ENCODE measurements at regions not wholly inside any gene's neighbourhood (a gene's known extent, or its start where the extent isn't known, plus 50 kb on each side); places are given as distances from the start of the nearest gene placed in this dataset.

DNA sequence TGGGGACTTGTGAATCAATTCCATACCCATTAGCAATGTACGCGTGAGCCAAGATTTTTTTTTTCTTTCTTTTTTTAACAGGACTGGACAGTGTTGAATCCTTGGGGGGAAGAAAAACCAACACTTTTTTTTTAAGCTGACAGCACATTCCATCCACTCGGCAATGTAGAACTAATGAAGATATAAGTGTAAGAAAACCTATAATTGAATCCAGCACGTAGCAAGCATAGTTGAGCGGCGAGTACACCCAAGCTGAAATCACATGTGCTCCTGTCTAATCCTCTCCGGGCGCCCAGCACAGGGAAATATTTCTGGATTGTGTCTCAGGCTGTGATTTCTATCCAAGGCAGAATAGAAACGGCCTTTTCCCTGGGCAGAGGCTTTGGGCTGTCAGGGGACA lies 118.2 kb downstream of the BOD1 start:
- POLR2A ChIA-PET, result no interaction called here
- DNase-seq, result no peak
- no peaks in the 10 kb centered on the region for H3K79me2 ChIP-seq (ENCODE audit: insufficient read depth)
- H4K20me1 ChIP-seq (ENCODE audit: insufficient read depth), result no peaks in the 10 kb centered on the region
- no peaks in the 10 kb centered on the region for H3K27me3 ChIP-seq (ENCODE audit: insufficient read depth)
- H3K4me3 ChIP-seq (ENCODE audit: low read depth in 2 of 2, low read length in 1 of 2), result no peak overlapping the region
- no peak overlapping the region for H2AFZ ChIP-seq (ENCODE audit: low read depth)
- H3K9me2 ChIP-seq, result no peaks in the 10 kb centered on the region
- no peak for TF ChIP-seq NFIC (IDR thresholded peaks at IDR 0.05; ENCODE audit: borderline replicate concordance)
- TF ChIP-seq, protein P1, sequence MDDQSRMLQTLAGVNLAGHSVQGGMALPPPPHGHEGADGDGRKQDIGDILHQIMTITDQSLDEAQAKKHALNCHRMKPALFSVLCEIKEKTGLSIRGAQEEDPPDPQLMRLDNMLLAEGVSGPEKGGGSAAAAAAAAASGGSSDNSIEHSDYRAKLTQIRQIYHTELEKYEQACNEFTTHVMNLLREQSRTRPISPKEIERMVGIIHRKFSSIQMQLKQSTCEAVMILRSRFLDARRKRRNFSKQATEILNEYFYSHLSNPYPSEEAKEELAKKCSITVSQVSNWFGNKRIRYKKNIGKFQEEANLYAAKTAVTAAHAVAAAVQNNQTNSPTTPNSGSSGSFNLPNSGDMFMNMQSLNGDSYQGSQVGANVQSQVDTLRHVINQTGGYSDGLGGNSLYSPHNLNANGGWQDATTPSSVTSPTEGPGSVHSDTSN (IDR thresholded peaks at IDR 0.05), result no peak
- TF ChIP-seq, protein P2, sequence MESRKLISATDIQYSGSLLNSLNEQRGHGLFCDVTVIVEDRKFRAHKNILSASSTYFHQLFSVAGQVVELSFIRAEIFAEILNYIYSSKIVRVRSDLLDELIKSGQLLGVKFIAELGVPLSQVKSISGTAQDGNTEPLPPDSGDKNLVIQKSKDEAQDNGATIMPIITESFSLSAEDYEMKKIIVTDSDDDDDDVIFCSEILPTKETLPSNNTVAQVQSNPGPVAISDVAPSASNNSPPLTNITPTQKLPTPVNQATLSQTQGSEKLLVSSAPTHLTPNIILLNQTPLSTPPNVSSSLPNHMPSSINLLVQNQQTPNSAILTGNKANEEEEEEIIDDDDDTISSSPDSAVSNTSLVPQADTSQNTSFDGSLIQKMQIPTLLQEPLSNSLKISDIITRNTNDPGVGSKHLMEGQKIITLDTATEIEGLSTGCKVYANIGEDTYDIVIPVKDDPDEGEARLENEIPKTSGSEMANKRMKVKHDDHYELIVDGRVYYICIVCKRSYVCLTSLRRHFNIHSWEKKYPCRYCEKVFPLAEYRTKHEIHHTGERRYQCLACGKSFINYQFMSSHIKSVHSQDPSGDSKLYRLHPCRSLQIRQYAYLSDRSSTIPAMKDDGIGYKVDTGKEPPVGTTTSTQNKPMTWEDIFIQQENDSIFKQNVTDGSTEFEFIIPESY (IDR thresholded peaks at IDR 0.05; ENCODE audit: borderline replicate concordance, low read depth), result no peak
- TF ChIP-seq, protein P3, sequence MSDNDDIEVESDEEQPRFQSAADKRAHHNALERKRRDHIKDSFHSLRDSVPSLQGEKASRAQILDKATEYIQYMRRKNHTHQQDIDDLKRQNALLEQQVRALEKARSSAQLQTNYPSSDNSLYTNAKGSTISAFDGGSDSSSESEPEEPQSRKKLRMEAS (IDR thresholded peaks at IDR 0.05; ENCODE audit: low read depth), result no peak
- no peak for TF ChIP-seq MEF2A (IDR thresholded peaks at IDR 0.05; ENCODE audit: borderline replicate concordance, low read depth)
- no peak for TF ChIP-seq GATA2 (CRISPR knock-in tag; IDR thresholded peaks at IDR 0.05)
- TF ChIP-seq CHD2 (IDR thresholded peaks at IDR 0.05; ENCODE audit: low read length, partially characterized antibody), result no peak
- TF ChIP-seq TAF1 (IDR thresholded peaks at IDR 0.05; ENCODE audit: borderline replicate concordance, low read depth, low read length), result no peak
- no peak for TF ChIP-seq FOSL2 (IDR thresholded peaks at IDR 0.05; ENCODE audit: borderline replicate concordance, low read depth)
- TF ChIP-seq FOXJ3 (CRISPR knock-in tag; IDR thresholded peaks at IDR 0.05), result no peak
- TF ChIP-seq RCOR1 (IDR thresholded peaks at IDR 0.05; ENCODE audit: low read length), result no peak
- no peak for TF ChIP-seq TCF12 (IDR thresholded peaks at IDR 0.05)
- no peak for TF ChIP-seq TEAD4 (IDR thresholded peaks at IDR 0.05; ENCODE audit: borderline replicate concordance, insufficient read depth)
- TF ChIP-seq EZH2phosphoT487 (IDR thresholded peaks at IDR 0.05; ENCODE audit: borderline replicate concordance, low read depth), result no peak
- TF ChIP-seq RFX5 (IDR thresholded peaks at IDR 0.05; ENCODE audit: low read length), result no peak
- TF ChIP-seq, protein P4, sequence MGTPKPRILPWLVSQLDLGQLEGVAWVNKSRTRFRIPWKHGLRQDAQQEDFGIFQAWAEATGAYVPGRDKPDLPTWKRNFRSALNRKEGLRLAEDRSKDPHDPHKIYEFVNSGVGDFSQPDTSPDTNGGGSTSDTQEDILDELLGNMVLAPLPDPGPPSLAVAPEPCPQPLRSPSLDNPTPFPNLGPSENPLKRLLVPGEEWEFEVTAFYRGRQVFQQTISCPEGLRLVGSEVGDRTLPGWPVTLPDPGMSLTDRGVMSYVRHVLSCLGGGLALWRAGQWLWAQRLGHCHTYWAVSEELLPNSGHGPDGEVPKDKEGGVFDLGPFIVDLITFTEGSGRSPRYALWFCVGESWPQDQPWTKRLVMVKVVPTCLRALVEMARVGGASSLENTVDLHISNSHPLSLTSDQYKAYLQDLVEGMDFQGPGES (IDR thresholded peaks at IDR 0.05; ENCODE audit: low read depth, low read length), result no peak
- TF ChIP-seq, protein P5, sequence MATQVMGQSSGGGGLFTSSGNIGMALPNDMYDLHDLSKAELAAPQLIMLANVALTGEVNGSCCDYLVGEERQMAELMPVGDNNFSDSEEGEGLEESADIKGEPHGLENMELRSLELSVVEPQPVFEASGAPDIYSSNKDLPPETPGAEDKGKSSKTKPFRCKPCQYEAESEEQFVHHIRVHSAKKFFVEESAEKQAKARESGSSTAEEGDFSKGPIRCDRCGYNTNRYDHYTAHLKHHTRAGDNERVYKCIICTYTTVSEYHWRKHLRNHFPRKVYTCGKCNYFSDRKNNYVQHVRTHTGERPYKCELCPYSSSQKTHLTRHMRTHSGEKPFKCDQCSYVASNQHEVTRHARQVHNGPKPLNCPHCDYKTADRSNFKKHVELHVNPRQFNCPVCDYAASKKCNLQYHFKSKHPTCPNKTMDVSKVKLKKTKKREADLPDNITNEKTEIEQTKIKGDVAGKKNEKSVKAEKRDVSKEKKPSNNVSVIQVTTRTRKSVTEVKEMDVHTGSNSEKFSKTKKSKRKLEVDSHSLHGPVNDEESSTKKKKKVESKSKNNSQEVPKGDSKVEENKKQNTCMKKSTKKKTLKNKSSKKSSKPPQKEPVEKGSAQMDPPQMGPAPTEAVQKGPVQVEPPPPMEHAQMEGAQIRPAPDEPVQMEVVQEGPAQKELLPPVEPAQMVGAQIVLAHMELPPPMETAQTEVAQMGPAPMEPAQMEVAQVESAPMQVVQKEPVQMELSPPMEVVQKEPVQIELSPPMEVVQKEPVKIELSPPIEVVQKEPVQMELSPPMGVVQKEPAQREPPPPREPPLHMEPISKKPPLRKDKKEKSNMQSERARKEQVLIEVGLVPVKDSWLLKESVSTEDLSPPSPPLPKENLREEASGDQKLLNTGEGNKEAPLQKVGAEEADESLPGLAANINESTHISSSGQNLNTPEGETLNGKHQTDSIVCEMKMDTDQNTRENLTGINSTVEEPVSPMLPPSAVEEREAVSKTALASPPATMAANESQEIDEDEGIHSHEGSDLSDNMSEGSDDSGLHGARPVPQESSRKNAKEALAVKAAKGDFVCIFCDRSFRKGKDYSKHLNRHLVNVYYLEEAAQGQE (IDR thresholded peaks at IDR 0.05; ENCODE audit: low read depth, low read length), result no peak
- no peaks in the 10 kb centered on the region for H3F3A ChIP-seq (replicated peaks; ENCODE audit: insufficient read depth)
- CTCF ChIA-PET, result interaction anchor here (0.6 to 0.7 kb wide), 2 partner anchors 930 to 1040 kb away, joined by 3 read pairs; no protein-coding TSS in a partner anchor
- no peak overlapping the region for H3K9ac ChIP-seq
- peak overlapping the region; percentile 29; the same call in 1 of the 2 replicates for H3K4me2 ChIP-seq
- H3K36me3 ChIP-seq (replicated peaks in 1 of 2; ENCODE audit: control insufficient read depth in 1 of 2, insufficient read depth in 2 of 2, low read length in 1 of 2), result no peaks in the 10 kb centered on the region
- H3K27ac ChIP-seq (ENCODE audit: low read depth in 2 of 2, low read length in 1 of 2), result no peak overlapping the region
- H3K4me1 ChIP-seq (ENCODE audit: control insufficient read depth in 1 of 2, insufficient read depth in 2 of 2, low read depth in 1 of 2, low read length in 1 of 2), result peaks cover 0 to 3% of the 10 kb centered on the region in 2 experiments; a peak in 1 of 4 replicates
- H3K9me3 ChIP-seq, result no peaks in the 10 kb centered on the region
- WGBS (ENCODE audit: low lambda C conversion rate), result 55% methylated on average over 9 of the region's 9 CpGs
